ENCODE measurements at regions not wholly inside any gene's neighbourhood (a gene's known extent, or its start where the extent isn't known, plus 50 kb on each side); places are given as distances from the start of the nearest gene placed in this dataset.

DNA sequence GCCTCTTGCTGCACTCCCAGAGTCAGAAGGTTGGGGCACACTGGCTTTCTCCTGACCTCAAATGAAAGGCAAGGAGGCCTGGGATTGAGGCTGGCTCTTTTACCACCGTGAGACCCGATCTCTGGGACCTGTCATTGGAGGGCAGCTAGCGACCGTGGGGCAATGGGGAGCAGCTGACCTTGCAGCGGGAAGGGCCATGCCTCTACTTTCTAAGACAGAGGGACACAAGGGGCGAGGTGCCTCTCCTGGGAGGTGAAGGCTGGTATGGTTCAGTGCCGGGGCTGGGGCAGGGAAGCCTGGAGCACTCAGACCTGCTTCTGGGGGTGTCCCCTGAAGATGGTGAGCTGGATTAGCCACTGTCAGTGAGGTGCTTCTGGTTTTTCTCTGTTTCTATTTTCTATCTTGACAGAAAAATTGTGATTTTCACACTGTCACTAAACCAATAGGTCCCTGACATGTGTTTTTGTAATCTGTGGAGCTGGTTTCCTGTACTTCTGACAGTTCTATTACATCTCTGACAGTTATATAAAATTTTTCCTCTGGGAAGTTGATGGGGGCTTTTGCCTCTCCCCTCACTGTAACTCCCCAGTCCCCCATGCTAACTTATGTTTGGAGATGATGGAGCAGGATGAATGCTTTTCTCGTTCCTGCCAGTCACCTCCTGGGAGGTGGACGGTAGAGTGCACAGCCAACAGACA lies 340.8 kb downstream of the RPS24 start:
- no peak for DNase-seq

GRCh38 chr10:78375854-78376785 lies 342.5 kb downstream of the RPS24 start:
- no peak for DNase-seq

GRCh38 chr10:78377356-78377755 lies 343.7 kb downstream of the RPS24 start:
- no peak for DNase-seq

GRCh38 chr10:78378192-78378591 lies 344.5 kb downstream of the RPS24 start:
- DNase-seq = no peak

DNA sequence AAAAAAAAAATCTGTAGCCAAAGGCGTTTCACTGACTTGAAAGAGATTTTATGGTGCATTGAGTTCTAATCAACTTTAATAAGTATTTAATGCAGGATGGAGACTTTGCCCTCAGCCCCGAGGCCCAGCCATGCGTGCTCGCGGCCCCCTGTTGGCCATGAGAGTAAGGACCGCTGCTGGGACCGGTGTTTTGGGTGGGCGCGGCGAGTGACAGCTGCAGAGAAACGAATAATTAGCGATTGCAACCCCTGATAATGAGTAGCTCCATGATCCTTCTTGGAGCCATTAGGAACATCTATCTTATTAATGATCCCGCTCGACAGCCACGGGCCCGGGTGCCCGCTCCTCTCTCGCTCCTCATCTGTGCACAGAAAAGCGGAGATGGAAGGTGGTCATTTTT lies 347.4 kb downstream of the RPS24 start:
- no peak for DNase-seq

DNA sequence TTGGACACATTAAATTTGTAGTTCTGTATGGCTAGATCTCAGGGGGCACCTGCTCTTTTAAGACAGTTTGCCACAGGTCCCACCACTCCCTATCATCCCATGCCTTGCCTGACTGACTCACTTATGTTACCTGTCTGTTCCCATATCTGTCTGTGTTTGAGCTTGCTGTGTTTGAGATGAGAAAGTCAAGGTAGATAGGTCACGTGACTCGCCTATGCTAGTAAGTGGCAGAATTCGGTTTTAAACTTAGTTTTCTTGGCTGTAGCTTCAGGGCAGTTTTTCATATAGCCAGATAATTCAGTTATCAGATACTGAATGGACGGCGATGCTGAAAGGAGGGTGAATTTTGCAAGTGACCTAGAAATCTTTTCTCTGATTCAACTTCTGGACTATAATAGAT lies 348.4 kb downstream of the RPS24 start:
- DNase-seq = no peak

GRCh38 chr10:78382772-78383171 lies 349.1 kb downstream of the RPS24 start:
- no peak for DNase-seq

- DNase-seq = no peak
These were observed 349.9 kb downstream of the RPS24 start for GRCh38 chr10:78383378-78384048.

DNA sequence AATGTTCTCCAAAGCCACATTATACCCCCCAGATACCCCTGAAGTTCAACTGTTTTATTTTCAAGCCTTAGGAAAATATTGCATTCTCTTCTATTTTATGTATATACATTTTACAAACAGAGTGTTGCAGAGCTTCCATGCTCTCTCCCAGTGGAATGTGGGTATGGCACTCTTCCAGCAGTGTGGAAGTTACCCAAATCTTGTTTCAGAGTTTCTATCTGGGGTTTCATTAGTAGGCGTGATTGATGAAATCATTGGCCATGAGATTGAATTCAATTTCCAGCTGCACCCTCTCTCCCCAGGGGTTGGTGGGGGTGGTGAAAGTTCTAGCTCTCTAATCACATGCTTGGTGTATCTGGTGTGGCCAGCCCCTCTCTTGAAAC lies 350.4 kb downstream of the RPS24 start:
- DNase-seq = no peak

DNA sequence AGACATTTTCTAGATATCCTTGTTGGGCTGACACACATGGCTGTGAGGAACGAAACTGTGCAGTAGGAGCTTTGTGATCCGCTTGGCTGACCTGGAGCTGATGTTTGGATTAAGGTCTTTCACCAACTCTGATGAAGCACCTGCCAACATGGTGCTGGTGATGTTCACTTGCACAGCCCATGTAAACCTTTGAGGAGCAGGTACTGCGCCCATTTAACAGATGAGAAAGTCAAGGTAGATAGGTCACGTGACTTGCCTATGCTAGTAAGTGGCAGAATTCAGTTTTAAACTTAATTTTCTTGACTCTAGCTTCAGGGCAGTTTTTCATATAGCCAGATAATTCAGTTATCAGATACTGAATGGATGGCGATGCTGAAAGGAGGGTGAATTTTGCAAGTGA lies 351.9 kb downstream of the RPS24 start:
- no peak for DNase-seq

GRCh38 chr10:78386509-78386908 lies 352.8 kb downstream of the RPS24 start:
- no peak for DNase-seq

DNA sequence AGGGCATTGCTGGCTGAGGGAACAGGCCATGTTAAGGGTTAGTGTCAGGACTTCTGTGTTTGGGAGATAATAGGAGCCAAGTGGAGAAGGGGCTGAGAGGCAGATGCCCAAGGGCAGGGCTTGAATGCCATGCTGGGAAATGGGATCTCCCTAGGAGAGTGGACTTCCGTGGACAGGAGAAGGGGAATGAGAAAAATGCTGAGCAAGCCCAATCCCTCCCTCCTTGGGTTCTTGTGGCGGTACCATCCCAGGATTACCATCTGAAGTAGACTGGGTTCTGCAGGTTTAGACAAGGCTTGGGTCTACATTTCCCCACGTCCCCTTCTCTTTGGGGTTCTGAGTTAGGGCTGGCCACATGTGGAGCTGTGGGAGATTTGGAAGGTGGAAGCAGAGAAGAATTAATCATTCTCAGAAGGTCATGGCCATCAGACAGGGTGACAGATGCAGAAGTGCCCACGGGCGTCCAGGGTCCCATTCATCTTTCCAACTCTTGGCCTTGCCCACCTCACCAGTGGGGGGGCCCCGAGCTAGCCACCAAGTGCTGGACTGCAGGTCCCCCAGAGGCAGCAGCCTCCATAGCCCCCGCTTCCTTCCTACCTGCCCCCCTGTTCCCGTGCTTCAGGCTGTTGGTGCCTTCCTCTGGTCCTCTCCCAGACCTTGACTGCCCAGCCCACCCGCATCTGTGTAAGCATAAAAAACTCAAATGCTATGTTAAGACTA lies 354.8 kb downstream of the RPS24 start:
- DNase-seq = no peak

DNA sequence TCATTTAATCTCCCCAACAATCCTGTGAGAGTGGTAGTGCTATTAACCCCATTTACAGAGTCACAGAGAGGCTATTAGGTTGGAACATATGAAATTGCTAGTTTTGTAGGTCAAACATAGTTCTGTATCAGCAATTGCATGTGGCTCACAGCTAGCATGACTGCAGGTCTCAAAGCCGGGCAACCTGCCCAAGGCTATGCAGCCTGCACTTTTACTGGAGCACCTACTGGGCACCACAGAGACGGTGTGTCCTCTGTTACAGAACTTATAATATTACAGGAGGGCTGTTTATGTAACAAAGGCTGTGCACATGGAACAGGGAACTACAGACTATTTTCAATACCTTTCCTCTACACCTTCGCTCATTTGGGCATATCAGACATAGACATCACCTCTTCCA lies 355.8 kb downstream of the RPS24 start:
- DNase-seq = no peak

GRCh38 chr10:78390051-78390450 lies 356.4 kb downstream of the RPS24 start:
- no peak for DNase-seq

- DNase-seq = no peak
These were observed 357.2 kb downstream of the RPS24 start for GRCh38 chr10:78390817-78391216.

DNA sequence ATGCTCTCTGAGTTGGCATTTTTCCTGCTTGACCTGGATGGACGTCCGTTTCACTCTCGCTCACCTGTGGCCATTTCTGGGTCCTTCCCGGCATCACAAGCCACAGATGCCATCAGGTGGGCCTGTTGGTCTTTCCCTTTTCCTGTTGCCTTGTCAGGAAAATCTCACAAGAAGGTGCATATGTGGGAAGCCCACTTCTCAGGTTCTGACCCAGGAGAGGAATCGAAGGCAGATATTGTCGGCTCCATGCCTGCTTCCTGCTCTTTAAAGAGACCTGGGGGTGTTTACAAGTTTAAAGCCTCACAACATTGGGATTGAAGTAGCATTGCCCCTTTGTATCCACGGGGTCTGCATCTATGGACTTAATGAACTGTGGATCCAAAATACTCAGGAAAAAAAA lies 357.9 kb downstream of the RPS24 start:
- no peak for DNase-seq

DNA sequence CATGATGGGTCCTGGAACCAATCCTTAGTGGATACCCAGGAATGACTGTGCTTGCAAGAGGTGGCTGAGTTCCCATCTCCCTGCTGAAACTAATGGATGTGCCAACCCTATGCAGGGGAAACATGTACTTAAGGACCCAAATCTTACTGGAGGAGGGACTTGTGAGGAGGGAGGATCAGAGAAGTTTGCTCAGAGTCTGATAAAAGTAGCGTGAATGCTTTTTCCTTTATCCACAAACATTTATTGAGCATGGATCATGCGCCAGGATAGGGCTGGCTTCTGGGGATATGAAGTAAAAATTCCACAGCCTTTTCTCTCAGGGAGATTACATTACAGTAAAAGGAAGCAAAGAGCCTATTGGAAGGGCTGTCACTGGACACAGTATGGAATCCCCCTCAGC lies 358.5 kb downstream of the RPS24 start:
- no peak for DNase-seq

GRCh38 chr10:78393094-78393493 lies 359.4 kb downstream of the RPS24 start:
- DNase-seq = no peak

DNA sequence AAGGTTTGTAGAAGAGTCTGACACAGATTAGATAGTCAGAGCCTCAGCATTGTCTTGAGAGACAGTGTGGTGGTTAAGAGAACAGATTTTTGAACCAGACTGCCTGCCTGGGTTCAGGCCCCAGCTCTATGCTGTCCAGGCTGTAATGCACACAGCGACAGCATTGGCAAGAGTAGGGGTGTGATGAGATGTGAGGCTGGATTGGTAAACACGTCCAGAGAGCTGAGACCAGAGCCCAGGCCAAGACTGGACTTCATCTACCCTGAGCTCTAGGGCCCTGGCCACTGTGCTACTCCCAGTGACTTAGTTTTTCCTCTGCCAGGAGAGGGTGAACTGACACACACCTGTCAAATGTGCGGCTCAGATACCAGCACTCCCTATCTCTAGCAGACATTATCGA lies 360.4 kb downstream of the RPS24 start:
- no peak for DNase-seq

DNA sequence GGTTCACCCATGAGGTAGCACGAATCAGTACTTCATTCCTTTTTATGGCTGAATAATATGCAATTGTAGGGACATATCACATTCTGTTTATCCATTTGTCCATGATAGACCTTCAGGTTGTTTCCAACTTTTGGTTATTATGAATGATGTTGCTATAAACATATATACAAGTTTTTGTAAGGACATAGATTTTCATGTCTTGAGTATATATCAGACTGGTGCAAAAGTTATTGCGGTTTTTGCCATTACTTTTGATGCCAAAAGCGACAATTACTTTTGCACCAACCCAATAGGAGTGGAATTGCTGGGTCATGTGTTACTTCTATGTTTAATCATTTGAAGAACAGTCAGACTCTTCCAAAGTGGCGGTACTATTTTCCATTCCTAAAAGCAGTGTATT lies 361.5 kb downstream of the RPS24 start:
- DNase-seq = no peak

DNA sequence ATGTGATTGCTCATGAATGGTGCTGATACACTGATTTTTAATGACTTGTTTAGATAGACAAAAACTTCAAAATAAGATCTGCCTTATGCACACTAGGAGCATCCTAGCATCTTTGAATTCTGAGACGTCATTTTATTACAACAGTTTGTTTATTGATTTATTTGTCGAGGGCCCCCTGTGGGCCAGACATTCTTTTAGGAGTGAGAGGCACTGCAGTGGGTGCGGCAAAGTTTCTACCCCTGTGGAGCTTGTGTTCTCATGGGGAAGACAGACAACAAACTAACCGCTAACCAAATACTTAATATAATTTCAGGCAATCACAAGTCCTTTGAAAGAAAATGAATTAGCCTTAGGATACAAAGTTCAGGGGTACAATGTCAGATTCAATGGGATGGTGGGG lies 363.1 kb downstream of the RPS24 start:
- no peak for DNase-seq

- DNase-seq = no peak
These were observed 364.1 kb downstream of the RPS24 start for GRCh38 chr10:78397786-78398185.

GRCh38 chr10:78398382-78398781 lies 364.7 kb downstream of the RPS24 start:
- DNase-seq = no peak
